RPMI7951 (cell line): ENCODE measurements at regions not wholly inside any gene's neighbourhood (a gene's known extent, or its start where the extent isn't known, plus 50 kb on each side); places are given as distances from the start of the nearest gene placed in this dataset.

Source experiments
- DNase-seq: peaks from one replicate; pipeline ENCODE4 v3.0.0-alpha.2; 2012; ENCODE audit warnings: low read depth

DNA sequence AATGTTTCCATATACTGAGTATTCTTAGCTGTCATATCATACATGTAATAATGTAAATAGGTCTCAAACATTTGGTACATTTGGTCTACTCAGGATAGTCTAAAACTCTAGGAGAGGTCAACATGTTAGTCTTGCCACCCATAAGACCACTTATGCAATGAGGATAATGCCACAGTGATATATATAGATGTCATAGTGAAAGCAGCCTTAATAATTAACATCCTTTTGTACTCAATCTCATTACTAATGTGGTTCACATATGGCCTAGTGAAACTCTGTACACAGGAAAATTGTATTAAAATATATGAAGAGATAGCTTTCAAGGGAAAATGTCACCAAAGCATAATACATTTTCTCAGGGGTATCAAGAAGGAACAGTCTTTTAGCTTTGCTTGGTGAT, 577.9 kb downstream of the TFAP2B start:
- DNase-seq = no peak

DNA sequence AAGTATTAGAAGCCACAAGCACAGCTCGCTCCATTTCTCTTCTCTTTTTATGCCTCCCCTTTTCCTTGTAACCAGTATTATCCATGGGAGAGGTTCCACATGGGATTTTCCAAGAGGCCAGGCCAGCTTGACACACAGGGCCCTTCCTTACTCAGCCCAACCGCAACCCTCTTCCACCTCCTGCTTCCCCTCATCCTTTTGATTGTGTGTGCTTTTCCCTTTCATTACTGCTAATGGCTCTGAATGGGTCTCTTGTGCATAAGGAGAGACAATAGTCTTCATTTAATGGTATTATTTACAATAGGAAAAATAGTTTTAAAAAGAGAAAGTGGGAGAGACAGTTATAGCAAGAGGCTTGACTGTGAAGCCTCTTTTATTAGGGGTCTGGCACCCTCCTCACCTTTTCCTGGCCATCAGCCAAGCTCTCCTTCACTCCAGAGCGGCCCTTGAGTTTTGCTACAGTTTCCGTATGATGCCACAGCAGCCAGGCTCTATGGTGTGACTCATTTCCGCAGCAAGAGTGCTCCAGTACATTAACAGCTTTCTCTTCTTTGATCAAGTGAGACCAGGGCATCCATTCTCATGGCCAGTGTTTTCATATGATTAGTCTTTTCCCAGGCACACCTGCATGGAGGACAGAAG, 579.5 kb downstream of the TFAP2B start:
- DNase-seq = peak; percentile 40

DNA sequence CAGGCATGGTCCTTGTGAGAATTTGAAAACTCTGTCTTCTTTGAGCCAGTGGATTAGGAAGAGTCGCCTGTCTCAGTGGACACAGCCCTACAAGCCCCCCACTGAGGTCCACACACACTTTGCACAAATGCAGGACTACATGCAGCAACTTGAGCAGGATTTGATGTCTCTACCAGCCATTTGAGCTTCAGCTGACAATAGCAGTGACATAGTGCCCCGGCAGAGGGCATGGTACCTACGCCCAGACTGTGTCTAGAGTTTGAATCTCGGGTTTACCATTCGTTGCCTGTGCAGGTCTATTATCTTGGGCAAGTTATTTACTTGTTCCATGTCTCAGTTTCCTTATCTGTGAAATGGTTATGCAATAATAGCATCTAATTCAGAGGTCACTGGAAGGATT, 580.1 kb downstream of the TFAP2B start:
- no peak for DNase-seq

DNA sequence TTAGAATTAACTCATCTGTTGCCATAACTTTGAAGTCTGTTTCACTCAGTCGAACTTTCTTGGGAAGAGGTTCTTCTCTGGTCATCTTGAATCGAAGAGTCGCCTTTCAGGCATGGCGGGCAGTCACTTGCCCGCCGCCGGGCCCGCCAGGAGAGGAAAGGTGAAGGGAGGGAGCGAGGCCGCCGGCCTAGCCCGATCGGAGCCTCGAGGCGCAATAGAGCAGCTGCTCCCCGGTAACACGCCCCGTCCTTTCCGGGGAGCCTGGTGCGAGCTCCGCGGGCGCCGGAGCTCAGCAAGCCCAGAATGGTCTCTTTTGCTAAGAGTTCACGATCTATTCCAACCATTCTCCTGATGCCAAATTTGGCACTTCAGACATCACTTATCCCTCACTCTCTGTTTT, 591.8 kb downstream of the TFAP2B start:
- no peak for DNase-seq

DNA sequence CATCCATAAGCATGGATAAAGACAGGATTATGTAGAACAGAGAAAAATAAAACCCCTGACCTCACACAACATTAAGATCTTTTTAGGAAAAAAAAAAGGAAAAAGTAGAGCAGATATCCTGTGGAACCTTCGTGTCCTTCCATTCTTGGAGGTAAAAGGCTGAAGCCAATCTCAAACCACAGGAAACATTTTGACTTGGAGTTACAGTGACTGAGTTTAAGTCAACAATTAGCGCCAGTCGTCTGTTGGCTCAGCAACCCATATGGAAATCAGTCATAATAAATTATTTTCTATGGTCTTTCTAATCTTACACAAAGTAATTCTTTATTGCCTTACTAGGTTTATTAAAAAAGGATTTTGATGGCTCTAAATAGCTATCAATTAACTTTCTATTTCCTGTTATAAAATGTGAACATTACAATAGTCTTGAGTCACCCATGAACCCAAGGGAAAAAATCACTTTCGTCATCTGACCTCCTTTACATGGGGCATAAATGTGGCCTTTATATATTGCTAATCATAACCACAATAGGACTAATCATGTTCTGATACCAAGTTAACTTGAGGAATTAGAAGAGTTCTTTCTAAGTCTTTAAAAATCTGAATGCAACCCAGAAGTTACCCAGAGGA, 592.9 kb downstream of the TFAP2B start:
- no peak for DNase-seq

DNA sequence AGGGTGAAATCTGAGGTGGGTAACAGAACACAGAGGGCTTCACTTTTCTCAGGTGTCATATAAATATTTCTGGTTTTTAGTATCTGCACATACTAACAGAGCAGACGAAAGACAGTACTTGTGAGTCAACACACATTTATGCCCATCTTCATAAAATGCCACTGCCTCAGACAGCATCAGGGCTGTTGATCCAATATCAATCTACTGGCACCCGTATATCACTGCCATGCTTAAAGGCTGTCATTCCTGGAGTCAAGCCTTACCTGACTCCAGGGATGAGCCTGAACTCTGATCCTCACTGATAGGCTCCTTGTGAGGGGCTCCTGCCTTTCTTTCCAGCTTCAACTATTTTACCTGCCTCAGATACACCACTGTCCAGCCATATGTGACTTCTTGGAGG, 595.7 kb downstream of the TFAP2B start:
- DNase-seq = no peak

DNA sequence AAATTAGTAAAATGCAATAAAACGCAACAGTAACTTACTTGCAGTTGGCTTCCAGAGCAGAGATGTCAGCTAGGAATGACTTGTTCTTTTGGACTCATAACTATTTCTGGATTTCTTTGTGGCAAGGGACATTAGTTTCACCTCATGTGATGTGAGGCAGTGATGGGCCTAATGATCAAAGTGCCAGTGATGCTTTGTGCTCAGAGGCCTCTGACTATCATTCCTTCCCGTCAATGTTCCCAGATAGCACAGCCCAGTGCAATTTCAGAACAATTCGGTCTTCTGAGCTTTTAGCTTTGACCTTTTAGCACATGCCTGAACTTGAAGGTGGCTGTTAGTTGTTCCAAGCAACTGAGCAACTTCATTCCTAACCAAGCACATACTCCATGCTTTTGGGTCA, 596.8 kb downstream of the TFAP2B start:
- no peak for DNase-seq

DNA sequence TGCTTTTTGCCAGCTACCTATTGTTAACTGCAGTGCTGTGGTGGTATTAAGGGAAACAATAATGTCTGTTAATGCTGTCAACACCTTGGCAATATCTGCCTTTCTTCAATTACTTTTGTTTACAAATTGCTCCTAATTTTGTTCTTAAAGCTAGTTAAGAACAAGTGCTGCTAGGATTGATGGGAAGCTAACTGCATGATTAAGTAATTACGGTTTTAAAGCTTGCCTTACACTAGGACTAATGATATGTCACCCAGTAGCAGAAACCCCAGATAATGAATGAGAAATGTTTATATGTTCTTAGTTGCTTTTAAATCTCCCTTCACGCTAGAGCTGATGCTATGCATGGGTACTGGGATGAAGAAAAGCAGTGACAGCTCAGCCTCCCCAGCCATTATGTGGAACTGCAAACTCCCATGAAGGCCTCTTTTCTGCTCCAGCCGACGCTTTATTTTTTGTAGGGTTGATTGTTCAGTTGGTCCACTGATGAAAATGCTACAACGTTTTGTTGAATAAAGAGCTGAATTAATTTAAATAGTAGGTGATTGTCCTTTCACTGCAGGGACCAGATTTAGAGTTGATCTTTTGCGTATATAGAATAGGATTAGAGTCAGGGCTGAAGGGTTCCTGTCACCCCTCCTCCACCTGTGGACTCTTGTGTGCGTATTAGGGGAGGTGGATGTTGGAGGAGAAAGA, 610.5 kb downstream of the TFAP2B start:
- no peak for DNase-seq

DNA sequence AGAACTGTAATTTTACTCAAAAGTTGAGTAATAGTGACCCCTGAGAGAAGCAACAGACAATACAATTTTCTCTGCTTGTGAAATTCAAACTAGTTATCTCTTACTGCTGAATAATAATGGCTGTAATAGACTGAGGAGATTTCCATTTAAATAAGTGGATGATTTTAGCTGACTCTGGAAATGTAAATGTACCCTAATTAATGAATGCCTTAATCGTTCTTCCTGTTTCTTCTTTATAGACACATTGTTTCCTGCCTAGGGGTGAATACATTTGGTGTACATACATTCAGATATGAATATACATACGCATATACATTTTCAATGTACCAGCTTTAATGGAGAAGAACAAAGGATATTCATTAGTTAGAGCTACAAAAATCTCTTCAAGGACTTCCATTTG, 611.9 kb downstream of the TFAP2B start:
- no peak for DNase-seq

DNA sequence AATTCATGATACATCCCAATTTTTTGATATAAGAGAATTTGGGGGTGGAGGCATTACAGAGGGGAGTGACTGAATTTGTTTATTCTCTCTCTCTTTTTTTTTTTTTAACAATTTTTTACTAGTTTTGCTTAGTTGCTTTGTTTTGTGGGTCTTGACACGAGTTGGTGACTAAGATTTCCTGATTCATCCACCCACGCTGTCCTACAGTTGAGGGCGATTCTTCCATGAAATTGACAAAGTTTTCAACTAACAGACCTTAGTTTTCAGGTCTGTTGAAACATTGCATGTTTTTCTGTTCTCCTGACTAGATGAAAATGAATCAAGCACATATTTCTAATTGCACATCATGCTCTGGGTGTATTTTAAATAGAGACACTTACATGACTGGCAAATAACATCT, 613.8 kb downstream of the TFAP2B start:
- DNase-seq = no peak

DNA sequence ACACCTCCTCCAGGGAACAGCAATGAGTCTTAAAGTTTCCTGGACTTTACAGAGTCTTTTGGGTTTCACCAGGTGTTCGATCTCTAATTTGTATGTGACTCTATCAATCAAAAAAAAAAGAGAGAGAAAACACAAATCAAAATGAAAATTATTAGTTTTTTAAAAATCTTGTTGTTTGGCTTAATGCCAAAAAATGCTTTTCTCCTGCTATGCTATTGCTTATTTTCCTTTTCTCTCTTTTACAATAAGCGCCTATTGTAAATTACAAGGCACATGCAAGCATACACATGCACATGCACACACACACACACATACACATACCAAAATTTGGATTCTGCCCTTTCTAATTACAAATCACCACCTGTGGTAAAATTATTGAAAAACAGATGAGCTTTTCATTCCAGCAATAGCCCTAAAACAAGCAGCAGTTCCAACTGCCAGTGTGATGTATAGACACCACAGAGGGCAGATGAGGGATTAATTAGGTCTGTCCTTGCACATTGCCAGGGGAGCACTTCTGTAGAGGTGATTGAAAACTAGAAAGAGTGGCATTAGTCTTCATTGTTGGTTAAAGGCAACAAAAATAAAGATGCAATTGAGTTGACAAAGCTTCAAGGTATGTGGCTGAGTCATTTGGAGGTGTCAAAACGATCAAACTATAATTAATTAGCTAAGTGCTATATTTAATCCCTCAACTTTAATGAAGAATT, 631.7 kb downstream of the TFAP2B start:
- no peak for DNase-seq

DNA sequence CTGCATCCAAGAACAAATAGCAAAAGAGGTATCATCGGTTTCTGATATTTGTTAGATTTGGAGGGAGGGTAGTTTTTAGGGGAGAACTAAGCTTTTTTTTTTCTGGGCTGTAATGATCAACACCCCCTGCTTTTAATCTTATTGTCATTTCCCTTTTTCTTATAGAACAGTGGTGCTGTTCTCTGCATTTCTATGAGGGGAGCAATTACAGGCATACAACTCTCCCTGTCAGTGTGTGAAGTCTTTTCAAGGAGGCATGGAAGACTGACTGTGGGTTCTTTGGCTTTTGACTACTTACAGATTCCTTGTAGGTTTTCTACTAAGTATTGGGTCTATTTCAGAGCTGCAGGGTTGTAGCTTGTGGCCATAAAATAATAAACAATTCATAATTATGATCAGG, 632.3 kb downstream of the TFAP2B start:
- DNase-seq = no peak

DNA sequence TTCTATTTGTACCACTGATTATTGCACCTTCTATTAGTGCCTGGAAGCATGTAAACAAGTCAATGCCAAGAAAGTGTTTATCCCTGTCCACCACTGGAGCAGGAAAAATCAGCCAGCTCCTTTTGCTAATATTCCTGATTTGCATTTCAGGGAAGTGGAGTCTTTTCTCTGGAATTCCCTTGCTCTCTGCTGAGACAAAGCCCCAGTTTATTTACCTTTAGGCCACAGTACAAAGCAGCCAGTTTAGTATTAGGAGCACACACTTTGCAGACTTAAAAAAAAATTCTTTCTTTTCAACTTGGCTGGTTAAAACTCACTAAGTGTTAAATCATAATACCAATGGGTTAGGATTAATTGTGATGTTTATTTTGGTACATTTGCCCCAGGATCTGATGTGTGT, 631.1 kb downstream of the PKHD1 start:
- DNase-seq = no peak

DNA sequence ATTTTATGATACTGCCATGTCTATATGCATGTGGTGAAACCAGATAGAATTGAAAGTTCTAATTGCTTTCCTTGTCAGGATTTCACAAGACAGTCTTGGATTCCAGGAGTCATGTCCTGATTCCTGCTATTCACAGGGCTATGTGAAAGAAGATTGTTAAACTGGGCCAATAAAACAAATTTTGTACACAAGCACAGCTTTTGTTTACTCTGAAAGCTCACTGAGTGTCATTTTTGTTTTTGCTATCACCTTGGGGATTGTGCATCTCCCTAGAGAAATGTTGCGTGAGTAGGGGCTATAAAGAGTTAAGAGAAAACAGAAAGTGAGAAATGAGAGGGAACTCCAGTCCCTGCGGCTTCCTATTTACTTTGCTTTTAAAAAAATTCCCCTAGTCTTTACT, 627.5 kb downstream of the PKHD1 start:
- DNase-seq = peak; percentile 1

DNA sequence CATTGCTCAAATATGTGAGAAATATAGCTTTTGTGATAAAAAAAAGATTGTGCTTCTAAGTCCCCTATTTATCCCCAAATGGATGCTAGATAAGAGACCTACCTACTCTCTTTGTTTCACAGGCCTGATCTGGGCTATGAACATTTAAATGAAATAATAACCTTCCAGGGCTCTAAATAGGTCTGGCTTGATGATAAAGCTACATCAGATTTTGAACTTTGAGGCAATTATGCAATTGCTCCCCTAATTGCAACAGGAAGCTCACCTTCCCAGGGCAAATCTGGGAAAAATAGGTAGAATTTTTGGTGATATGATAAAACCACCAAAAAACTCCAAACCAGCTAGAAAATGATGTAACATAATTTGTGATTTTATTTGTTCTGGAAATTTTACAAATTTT, 624.5 kb downstream of the PKHD1 start:
- DNase-seq = no peak

DNA sequence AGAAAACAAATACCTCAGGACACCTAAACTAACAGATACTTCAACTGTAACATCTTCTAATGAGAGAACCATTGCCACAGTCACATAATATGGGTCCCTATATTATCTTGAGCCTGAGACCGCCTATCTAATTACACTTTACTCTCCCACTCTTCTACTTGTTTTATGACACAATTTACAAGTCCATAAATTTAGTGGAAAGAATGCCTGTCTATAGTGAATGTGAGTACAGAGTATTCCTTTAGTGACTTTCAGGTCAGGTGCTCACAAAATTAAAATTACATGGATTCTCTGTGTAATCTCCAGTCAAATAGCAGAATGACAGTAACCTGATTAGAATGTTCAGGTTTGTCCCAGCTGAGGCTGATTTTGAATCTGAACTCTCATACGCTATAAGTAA, 624.1 kb downstream of the PKHD1 start:
- no peak for DNase-seq

DNA sequence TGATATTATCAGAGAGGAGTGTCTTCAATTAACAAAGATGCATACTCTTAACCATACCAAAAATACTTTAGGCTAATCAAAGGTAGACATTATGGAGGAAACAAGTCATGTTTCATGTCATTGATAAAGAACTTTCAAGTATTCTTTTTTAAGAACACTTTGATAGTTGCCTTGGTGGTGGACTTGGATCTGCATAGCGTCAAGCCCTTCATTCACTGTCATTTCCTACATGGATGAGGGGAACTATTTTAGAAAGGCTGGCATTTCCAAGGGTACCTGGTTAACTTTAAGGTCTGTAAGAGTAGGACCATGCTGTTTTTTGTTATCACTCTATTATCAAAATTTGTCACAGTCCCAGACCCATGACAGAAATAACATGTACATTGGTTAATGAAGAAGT, 622.5 kb downstream of the PKHD1 start:
- DNase-seq = no peak

DNA sequence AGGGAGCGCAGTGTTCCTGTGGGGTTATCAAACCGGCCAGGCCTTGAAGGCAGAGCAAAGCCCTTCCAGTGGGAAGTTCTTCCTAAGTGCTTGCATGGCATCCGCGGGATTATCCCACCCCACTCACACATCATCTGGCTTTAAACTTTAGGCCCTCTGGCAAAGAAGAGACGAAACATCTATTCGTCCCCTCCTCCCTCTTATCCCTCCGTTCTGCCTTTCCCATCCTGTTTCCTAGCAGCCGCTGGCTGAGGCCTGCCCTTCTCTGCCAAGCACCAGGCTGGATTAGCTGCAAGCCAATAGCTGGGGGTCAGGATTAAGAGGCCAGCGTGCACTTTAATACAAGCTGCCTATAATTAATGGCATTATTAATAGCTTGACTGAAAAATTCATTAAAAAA, 621.0 kb downstream of the PKHD1 start:
- DNase-seq = no peak

DNA sequence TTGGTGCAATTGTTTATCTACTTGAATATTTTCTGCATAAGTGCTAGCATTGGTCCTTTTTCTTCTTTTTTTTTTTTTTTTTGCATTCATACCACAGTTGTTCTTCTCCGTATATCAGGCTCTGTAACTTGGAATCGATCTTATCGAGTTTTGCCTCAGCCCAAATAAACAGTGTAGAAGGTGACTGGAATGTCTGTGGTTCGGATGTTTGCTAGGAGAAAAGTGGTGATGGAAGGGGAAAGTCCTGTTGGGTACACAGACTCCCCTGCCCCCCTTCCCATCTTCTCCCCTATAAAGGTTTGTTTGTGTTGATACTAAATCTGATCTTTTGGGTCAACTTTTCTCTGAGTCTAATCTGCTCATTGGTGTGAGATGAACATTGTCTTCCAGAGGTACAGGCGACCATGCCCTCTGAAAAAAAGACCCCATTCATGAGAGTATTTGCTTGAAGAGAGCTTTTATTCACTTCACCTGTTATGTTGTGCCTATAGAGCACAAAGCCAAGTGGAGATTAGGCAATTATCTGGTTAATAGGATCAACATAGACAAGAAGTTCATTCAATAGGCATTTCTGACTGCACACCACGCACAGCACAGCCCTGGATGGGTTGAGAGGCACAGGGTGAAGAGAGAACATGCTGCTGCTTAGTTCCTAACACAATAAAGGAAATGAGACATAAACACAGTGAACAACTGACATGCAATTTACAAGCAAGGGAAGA, 620.0 kb downstream of the PKHD1 start:
- DNase-seq = no peak

DNA sequence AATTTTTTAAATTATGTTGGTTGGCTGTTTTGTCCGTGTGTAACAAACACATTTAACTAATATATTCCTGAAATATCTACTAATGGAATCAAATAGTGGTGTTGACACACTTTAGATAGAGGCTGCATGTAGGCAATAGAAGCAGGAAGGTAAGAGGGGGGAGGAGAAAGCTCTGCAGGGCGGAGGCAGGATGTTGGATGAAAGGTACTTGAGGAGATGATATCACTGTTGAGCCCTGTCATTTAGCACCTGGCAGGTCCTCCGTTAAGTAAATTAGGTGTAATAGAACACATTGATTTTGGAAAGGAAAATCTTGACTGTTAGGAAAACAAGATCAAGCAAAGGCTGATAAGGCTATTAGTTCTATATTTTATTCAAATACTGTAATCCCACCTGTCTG, 618.7 kb downstream of the PKHD1 start:
- DNase-seq = no peak

DNA sequence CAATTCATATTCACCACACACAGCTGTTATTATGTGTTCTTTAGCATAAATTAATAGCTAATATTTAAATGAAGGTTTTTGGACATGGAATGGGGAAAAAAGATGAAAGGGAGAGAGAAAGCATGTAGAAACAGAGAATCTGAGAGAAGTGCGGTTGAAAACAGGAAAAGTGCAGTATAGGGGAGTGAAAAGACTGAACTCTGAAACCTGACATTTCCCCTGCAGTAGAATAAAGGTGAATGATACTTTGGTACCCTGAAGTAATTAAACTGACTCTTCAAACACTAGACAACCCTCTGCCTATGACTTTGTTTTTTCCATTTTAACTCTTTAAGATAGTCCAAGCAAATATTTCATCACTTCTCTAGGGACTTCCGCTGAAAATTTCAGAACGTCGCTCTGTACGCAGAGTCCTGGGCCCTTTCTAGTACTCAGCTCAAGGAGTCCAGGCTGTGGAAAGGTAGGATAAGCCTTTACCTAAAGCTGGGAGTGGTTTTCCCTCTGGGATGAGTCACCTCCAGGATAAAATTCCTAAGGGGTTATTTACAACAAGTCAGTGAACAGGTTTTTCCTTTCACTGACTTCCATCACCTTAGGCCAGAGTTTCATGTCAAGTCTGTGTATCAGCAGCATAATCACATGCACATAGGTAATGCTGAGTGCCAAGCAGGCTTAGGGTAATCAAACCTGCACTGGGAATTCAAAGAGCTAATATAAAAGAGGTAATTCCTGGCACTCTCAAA, 614.5 kb downstream of the PKHD1 start:
- no peak for DNase-seq
